Suprapubic skin (tissue), 4 donors: ENCODE measurements at regions not wholly inside any gene's neighbourhood (a gene's known extent, or its start where the extent isn't known, plus 50 kb on each side); places are given as distances from the start of the nearest gene placed in this dataset.

Experiments
- DNase-seq, 2 donors: peaks; one replicate each; pipeline ENCODE4 v3.0.0-alpha.2; 2019; ENCODE audit warnings: low spot score in 2 of 2
- H3K27ac ChIP-seq: fragments of 200-600 bp; sonication (generic); one replicate; pipeline ENCODE4 v1.5.1; 2019
- H3K27me3 ChIP-seq: fragments of 200-600 bp; sonication (generic); one replicate; pipeline ENCODE4 v1.5.1; 2019
- H3K36me3 ChIP-seq: fragments of 200-600 bp; sonication (generic); one replicate; pipeline ENCODE4 v1.5.1; 2019
- H3K4me1 ChIP-seq: fragments of 200-600 bp; sonication (generic); one replicate; pipeline ENCODE4 v1.5.1; 2019
- H3K4me3 ChIP-seq: fragments of 200-600 bp; sonication (generic); one replicate; pipeline ENCODE4 v1.5.1; 2019; ENCODE audit warnings: mild to moderate bottlenecking
- H3K9me3 ChIP-seq: fragments of 200-600 bp; sonication (generic); one replicate; pipeline ENCODE4 v1.5.1; 2019
- CTCF ChIP-seq, 2 donors: fragments of 200-600 bp in 1 of 2; fragments of 450-650 bp in 1 of 2; sonication (generic) in 1 of 2; IDR thresholded peaks; one replicate each; pipeline ENCODE4 v1.5.1; 2016 to 2019; ENCODE audit warnings: antibody characterized with exemption in 2 of 2, mild to moderate bottlenecking in 1 of 2, moderate library complexity in 1 of 2
- EP300 ChIP-seq: sonication (generic); formaldehyde crosslinking; IDR thresholded peaks from one replicate; pipeline ENCODE4 v1.6.1; 2017; ENCODE audit warnings: antibody characterized with exemption
- POLR2A ChIP-seq, 2 donors: fragments of 450-650 bp; IDR thresholded peaks; one replicate each; pipeline ENCODE4 v1.6.1; 2017; ENCODE audit warnings: antibody characterized with exemption in 2 of 2, mild to moderate bottlenecking in 2 of 2, moderate library complexity in 2 of 2
- POLR2AphosphoS5 ChIP-seq, 3 donors: sonication (generic); formaldehyde crosslinking; IDR thresholded peaks; one replicate each; pipeline ENCODE4 v1.6.1; 2017; ENCODE audit warnings: antibody characterized with exemption in 3 of 3
- WGBS: methylation state at CpG from one replicate; pipeline ENCODE4 v1.1.5; 2018; 5-methylcytosine and 5-hydroxymethylcytosine counted together

- H3K9me3 ChIP-seq = no peaks in the 10 kb centered on the region
- TF ChIP-seq CTCF (IDR thresholded peaks at IDR 0.05) (no peak), POLR2AphosphoS5 (IDR thresholded peaks at IDR 0.05) (no peak), EP300 (no peak), POLR2A (IDR thresholded peaks at IDR 0.05) (no peak)
- no peaks in the 10 kb centered on the region for H3K27me3 ChIP-seq
- no peaks in the 10 kb centered on the region for H3K36me3 ChIP-seq
- whole genome bisulfite sequencing = 89% methylated on average over 2 of the region's 2 CpGs
- no peak for DNase-seq
- H3K4me3 ChIP-seq = no peak overlapping the region
- H3K4me1 ChIP-seq = no peaks in the 10 kb centered on the region
- no peak overlapping the region for H3K27ac ChIP-seq
Observed at GRCh38 chr5:93921001-93921400, 179.6 kb upstream of the POU5F2 start.

GRCh38 chr5:93916872-93917271, 175.5 kb upstream of the POU5F2 start:
- 98% methylated on average over 1 of the region's 1 CpG for WGBS
- TF ChIP-seq EP300 (no peak), POLR2A (IDR thresholded peaks at IDR 0.05) (no peak), POLR2AphosphoS5 (IDR thresholded peaks at IDR 0.05) (no peak), CTCF (IDR thresholded peaks at IDR 0.05) (no peak)
- Histone ChIP-seq H3K4me3 (no peak overlapping the region), H3K9me3 (no peaks in the 10 kb centered on the region), H3K27me3 (no peaks in the 10 kb centered on the region), H3K27ac (no peak overlapping the region), H3K4me1 (no peaks in the 10 kb centered on the region), H3K36me3 (no peaks in the 10 kb centered on the region)
- no peak for DNase-seq

DNA sequence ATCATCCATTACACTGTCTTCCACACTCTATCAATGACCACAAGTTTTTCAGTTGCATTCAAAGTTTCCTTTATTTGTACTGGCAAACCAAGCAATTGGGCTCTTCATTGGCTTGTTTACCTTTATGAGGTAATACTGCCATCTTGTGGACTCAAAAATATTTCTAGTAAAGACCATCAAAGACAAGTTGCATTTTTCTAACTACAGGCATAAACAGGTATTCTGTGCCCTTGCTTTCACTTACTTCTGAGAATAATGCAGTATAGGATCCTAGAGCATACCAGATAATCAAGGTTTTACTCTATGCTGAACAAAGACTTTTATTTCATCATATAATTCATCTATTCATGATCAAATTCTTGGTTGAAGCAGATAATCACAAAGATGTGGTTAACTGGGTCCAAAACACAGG, 173.7 kb upstream of the POU5F2 start:
- H3K36me3 ChIP-seq = no peaks in the 10 kb centered on the region
- H3K27ac ChIP-seq = no peak overlapping the region
- H3K9me3 ChIP-seq = no peaks in the 10 kb centered on the region
- no peak for TF ChIP-seq POLR2A (IDR thresholded peaks at IDR 0.05)
- TF ChIP-seq EP300 = no peak
- no peak for TF ChIP-seq POLR2AphosphoS5 (IDR thresholded peaks at IDR 0.05)
- peak in 1 of 2 donors; percentile 29 for TF ChIP-seq CTCF (IDR thresholded peaks at IDR 0.05)
- no peak for DNase-seq
- H3K27me3 ChIP-seq = no peaks in the 10 kb centered on the region
- H3K4me3 ChIP-seq = no peak overlapping the region
- H3K4me1 ChIP-seq = no peaks in the 10 kb centered on the region

DNA sequence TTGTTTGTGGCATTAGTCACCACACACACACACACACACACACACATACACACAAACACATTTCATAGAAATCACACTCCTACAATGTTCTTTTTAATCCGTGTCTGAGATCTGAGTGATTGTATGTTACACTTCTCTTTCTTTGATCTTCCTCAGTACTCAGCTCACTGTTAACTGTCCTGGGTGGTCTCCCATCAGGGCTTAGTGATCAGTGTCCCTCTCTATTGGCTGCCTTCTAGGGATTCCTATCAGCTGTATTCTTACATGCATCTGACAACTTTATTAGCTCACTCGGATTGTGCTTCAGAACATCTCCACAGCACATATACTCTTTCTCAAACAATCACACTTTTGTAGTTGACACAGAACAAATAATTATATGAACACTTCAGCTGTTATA, 170.2 kb upstream of the POU5F2 start:
- Histone ChIP-seq H3K9me3 (no peaks in the 10 kb centered on the region), H3K36me3 (no peaks in the 10 kb centered on the region), H3K27ac (no peak overlapping the region), H3K4me1 (no peaks in the 10 kb centered on the region), H3K27me3 (no peaks in the 10 kb centered on the region), H3K4me3 (no peak overlapping the region)
- 68% methylated on average over 2 of the region's 2 CpGs for WGBS
- no peak for DNase-seq
- TF ChIP-seq POLR2AphosphoS5 (IDR thresholded peaks at IDR 0.05) = no peak
- no peak for TF ChIP-seq CTCF (IDR thresholded peaks at IDR 0.05)
- TF ChIP-seq EP300 = no peak
- no peak for TF ChIP-seq POLR2A (IDR thresholded peaks at IDR 0.05)

GRCh38 chr5:93909356-93909755, 168.0 kb upstream of the POU5F2 start:
- Histone ChIP-seq H3K27me3 (no peaks in the 10 kb centered on the region), H3K27ac (no peak overlapping the region), H3K4me1 (no peaks in the 10 kb centered on the region), H3K9me3 (no peaks in the 10 kb centered on the region), H3K4me3 (no peak overlapping the region), H3K36me3 (no peaks in the 10 kb centered on the region)
- TF ChIP-seq POLR2A (IDR thresholded peaks at IDR 0.05) = no peak
- TF ChIP-seq EP300 = no peak
- no peak for TF ChIP-seq CTCF (IDR thresholded peaks at IDR 0.05)
- TF ChIP-seq POLR2AphosphoS5 (IDR thresholded peaks at IDR 0.05) = no peak
- no peak for DNase-seq
- WGBS = 76% methylated on average over 1 of the region's 1 CpG
